Astrocyte of the cerebellum (primary cell): ENCODE measurements at regions not wholly inside any gene's neighbourhood (a gene's known extent, or its start where the extent isn't known, plus 50 kb on each side); places are given as distances from the start of the nearest gene placed in this dataset.

Experiments used
- DNase-seq: peaks from one replicate; pipeline ENCODE4 v3.0.0-alpha.2; 2011; ENCODE audit warnings: low read depth
- H3K4me3 ChIP-seq: 2 replicates; pipeline ENCODE4 v1.5.1; 2011; ENCODE audit warnings: mild to moderate bottlenecking, low read depth, low read length, moderate library complexity
- CTCF ChIP-seq: IDR thresholded peaks from 2 replicates; pipeline ENCODE4 v1.5.1; 2012; ENCODE audit warnings: low read length, low read depth, moderate library complexity, mild to moderate bottlenecking; ENCODE audit errors: missing control alignments
- in situ Hi-C: cut with HindIII; loops from 2 replicates; pipeline ENCODE4 v1.10.0; 2017; ENCODE audit warnings: low sequenced_read_pairs

- no peak for TF ChIP-seq CTCF
- no peak for DNase-seq
- in situ Hi-C loops, result no loop called here
- H3K4me3 ChIP-seq, result no peak overlapping the region
These were observed 151.9 kb downstream of the FAM43A start for GRCh38 chr3:194837457-194838127.

GRCh38 chr3:194838236-194838635, 152.6 kb downstream of the FAM43A start:
- in situ Hi-C loops, result no loop called here
- DNase-seq, result no peak
- no peak overlapping the region for H3K4me3 ChIP-seq
- TF ChIP-seq CTCF, result no peak

- no peak for DNase-seq
- no peak overlapping the region for H3K4me3 ChIP-seq
- no peak for TF ChIP-seq CTCF
- in situ Hi-C loops, result loop anchor here (5.0 kb wide), 1 partner anchor 34 kb away; no protein-coding TSS in a partner anchor
These were observed 155.2 kb downstream of the FAM43A start for GRCh38 chr3:194840661-194841514.

GRCh38 chr3:194841515-194841841, 155.8 kb downstream of the FAM43A start:
- TF ChIP-seq CTCF, result no peak
- in situ Hi-C loops, result loop anchor here (5.0 kb wide), 1 partner anchor 34 kb away; no protein-coding TSS in a partner anchor
- DNase-seq, result no peak
- H3K4me3 ChIP-seq, result no peak overlapping the region

- no peak overlapping the region for H3K4me3 ChIP-seq
- in situ Hi-C loops, result loop anchor here (5.0 kb wide), 1 partner anchor 36 kb away; no protein-coding TSS in a partner anchor
- DNase-seq, result no peak
- TF ChIP-seq CTCF, result no peak
These were observed 157.9 kb downstream of the FAM43A start for GRCh38 chr3:194843556-194843955.

GRCh38 chr3:194844046-194844445, 158.4 kb downstream of the FAM43A start:
- no peak for TF ChIP-seq CTCF
- in situ Hi-C loops, result loop anchor here (5.0 kb wide), 1 partner anchor 37 kb away; no protein-coding TSS in a partner anchor
- no peak overlapping the region for H3K4me3 ChIP-seq
- DNase-seq, result no peak
